ENCODE measurements at regions not wholly inside any gene's neighbourhood (a gene's known extent, or its start where the extent isn't known, plus 50 kb on each side); places are given as distances from the start of the nearest gene placed in this dataset.

DNA sequence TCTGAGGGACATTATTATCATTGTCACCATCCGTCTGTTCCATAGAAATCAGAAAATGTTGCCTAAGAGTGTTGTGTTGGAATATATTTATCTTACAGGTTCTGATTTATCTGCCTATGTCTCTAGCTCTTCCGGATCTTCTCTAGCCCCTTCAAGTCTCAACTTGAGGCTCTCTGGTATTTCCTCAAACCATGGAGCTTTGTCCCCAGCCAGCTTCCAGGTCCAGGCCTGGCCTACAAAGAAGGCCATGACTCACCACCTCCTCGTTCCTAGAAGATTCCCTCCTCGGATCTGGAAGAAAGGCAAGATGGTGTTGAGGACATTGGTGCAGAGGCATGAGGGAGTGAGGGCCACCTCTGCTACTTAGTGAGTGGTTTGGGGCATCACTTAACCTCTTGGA, 122.1 kb upstream of the TRIB2 start:
- TF ChIP-seq, protein P1, sequence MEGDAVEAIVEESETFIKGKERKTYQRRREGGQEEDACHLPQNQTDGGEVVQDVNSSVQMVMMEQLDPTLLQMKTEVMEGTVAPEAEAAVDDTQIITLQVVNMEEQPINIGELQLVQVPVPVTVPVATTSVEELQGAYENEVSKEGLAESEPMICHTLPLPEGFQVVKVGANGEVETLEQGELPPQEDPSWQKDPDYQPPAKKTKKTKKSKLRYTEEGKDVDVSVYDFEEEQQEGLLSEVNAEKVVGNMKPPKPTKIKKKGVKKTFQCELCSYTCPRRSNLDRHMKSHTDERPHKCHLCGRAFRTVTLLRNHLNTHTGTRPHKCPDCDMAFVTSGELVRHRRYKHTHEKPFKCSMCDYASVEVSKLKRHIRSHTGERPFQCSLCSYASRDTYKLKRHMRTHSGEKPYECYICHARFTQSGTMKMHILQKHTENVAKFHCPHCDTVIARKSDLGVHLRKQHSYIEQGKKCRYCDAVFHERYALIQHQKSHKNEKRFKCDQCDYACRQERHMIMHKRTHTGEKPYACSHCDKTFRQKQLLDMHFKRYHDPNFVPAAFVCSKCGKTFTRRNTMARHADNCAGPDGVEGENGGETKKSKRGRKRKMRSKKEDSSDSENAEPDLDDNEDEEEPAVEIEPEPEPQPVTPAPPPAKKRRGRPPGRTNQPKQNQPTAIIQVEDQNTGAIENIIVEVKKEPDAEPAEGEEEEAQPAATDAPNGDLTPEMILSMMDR (IDR thresholded peaks at IDR 0.05; ENCODE audit: low read depth, low read length), result no peak
- TF ChIP-seq, protein P2, sequence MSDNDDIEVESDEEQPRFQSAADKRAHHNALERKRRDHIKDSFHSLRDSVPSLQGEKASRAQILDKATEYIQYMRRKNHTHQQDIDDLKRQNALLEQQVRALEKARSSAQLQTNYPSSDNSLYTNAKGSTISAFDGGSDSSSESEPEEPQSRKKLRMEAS (IDR thresholded peaks at IDR 0.05; ENCODE audit: low read depth, low read length), result no peak
- TF ChIP-seq POLR2A (IDR thresholded peaks at IDR 0.05; ENCODE audit: extremely low read depth, insufficient read length), result no peak
- no peak for TF ChIP-seq MYC (IDR thresholded peaks at IDR 0.05; ENCODE audit: low read depth, low read length)
